Stomach (tissue), 4 donors: ENCODE measurements at regions not wholly inside any gene's neighbourhood (a gene's known extent, or its start where the extent isn't known, plus 50 kb on each side); places are given as distances from the start of the nearest gene placed in this dataset.

Source experiments
- EP300 ChIP-seq: sonication (generic); formaldehyde crosslinking; IDR thresholded peaks from one replicate; pipeline ENCODE4 v1.6.1; 2017; ENCODE audit warnings: antibody characterized with exemption
- POLR2A ChIP-seq, 4 donors: fragments of 450-650 bp; IDR thresholded peaks; one replicate each; pipeline ENCODE4 v1.6.1; 2016; ENCODE audit warnings: antibody characterized with exemption in 4 of 4, control low read depth in 2 of 4, mild to moderate bottlenecking in 1 of 4, moderate library complexity in 1 of 4
- POLR2AphosphoS5 ChIP-seq, 3 donors: sonication (generic); formaldehyde crosslinking; IDR thresholded peaks; one replicate each; pipeline ENCODE4 v1.6.1; 2016; ENCODE audit warnings: antibody characterized with exemption in 3 of 3
- TF ChIP-seq, protein P1 (sequence below), 7 experiments: fragments of 450-650 bp in 4 of 7; fragments of 200-600 bp in 3 of 7; sonication (generic) in 3 of 7; IDR thresholded peaks; one replicate each; pipeline ENCODE4 v1.5.1; 2016 to 2019; ENCODE audit warnings: antibody characterized with exemption in 7 of 7, control low read depth in 2 of 7, mild to moderate bottlenecking in 1 of 7

DNA sequence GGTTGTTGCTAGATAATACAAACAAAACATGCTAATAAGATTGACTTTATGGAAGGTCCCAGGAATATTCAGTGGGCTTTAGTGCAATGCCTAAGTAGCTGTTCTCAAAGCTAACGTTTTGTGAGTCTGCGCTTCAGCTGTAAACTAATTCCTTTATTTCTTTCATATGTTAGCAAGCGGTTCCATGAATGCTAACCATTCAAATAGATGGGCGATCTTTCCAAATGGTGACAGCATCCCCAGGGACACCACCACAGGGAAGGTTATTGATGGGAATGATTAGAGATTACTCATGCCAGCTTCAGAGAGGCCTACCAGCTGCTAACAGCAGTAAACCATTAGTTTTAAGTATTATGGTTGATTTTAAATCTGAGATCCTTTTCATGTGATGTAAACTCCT lies 405.7 kb upstream of the MCTP2 start:
- TF ChIP-seq, protein P1, sequence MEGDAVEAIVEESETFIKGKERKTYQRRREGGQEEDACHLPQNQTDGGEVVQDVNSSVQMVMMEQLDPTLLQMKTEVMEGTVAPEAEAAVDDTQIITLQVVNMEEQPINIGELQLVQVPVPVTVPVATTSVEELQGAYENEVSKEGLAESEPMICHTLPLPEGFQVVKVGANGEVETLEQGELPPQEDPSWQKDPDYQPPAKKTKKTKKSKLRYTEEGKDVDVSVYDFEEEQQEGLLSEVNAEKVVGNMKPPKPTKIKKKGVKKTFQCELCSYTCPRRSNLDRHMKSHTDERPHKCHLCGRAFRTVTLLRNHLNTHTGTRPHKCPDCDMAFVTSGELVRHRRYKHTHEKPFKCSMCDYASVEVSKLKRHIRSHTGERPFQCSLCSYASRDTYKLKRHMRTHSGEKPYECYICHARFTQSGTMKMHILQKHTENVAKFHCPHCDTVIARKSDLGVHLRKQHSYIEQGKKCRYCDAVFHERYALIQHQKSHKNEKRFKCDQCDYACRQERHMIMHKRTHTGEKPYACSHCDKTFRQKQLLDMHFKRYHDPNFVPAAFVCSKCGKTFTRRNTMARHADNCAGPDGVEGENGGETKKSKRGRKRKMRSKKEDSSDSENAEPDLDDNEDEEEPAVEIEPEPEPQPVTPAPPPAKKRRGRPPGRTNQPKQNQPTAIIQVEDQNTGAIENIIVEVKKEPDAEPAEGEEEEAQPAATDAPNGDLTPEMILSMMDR (IDR thresholded peaks at IDR 0.05): no peak
- TF ChIP-seq POLR2A (IDR thresholded peaks at IDR 0.05): no peak
- no peak for TF ChIP-seq POLR2AphosphoS5 (IDR thresholded peaks at IDR 0.05)
- no peak for TF ChIP-seq EP300
